ENCODE measurements at regions not wholly inside any gene's neighbourhood (a gene's known extent, or its start where the extent isn't known, plus 50 kb on each side); places are given as distances from the start of the nearest gene placed in this dataset.

- no peak overlapping the region for H3K4me3 ChIP-seq (ENCODE audit: control extremely low read depth in 1 of 5, extremely low read depth in 1 of 5, insufficient read depth in 1 of 5, low read depth in 2 of 5, low read length in 4 of 5)
- Mint-ChIP-seq H3K27ac (no peak overlapping the region), H3K27me3 (no peaks in the 10 kb centered on the region), H3K9me3 (ENCODE audit: insufficient read depth) (no peaks in the 10 kb centered on the region), H3K4me3 (no peak overlapping the region), H3K4me1 (peaks cover 21% of the 10 kb centered on the region)
- ATAC-seq (ENCODE audit: low read depth) (no peak), DNase-seq (no peak)
- intact Hi-C loops (cut with micrococcal nuclease): no loop called here
- H3K9me3 ChIP-seq (ENCODE audit: control extremely low read depth in 1 of 3, control insufficient read depth in 2 of 3, insufficient read depth in 1 of 3, low read length in 2 of 3): no peaks in the 10 kb centered on the region
- no peaks in the 10 kb centered on the region for H3K27me3 ChIP-seq (replicated peaks in 1 of 4; ENCODE audit: control extremely low read depth in 1 of 4, control insufficient read depth in 3 of 4, insufficient read depth in 4 of 4, low read length in 3 of 4)
- TF ChIP-seq CTCF (IDR thresholded peaks at IDR 0.05) (no peak), EZH2 (IDR thresholded peaks at IDR 0.05; ENCODE audit: borderline replicate concordance, insufficient read depth, low read depth, low read length, poor library complexity, severe bottlenecking) (no peak)
- no CpG with 5 or more reads among the region's 2 CpGs for WGBS (ENCODE audit: insufficient coverage)
- no peak overlapping the region for H3K27ac ChIP-seq (ENCODE audit: low read length in 2 of 2)
- H3K36me3 ChIP-seq (replicated peaks in 1 of 2; ENCODE audit: control extremely low read depth in 1 of 2, control insufficient read depth in 1 of 2, extremely low read depth in 1 of 2, insufficient read depth in 2 of 2, low read length in 1 of 2): no peaks in the 10 kb centered on the region
- peaks cover 4% of the 10 kb centered on the region for H3K79me2 ChIP-seq (ENCODE audit: control insufficient read depth, insufficient read depth, low read length)
- peaks cover 8 to 11% of the 10 kb centered on the region in 2 donors for H3K4me1 ChIP-seq (ENCODE audit: control insufficient read depth in 2 of 2, insufficient read depth in 2 of 2, low read length in 2 of 2)
- CTCF ChIA-PET: interaction anchor here (4.5 kb wide), 1 partner anchor 10 kb away, joined by 27 read pairs; no protein-coding TSS in a partner anchor
- POLR2A ChIA-PET: no interaction called here
- H3K4me2 ChIP-seq (replicated peaks; ENCODE audit: low read depth, low read length, poor library complexity, severe bottlenecking): no peak overlapping the region
- no peaks in the 10 kb centered on the region for H4K20me1 ChIP-seq (ENCODE audit: control insufficient read depth, insufficient read depth, low read length, poor library complexity, severe bottlenecking)
- no peak overlapping the region for H3K9ac ChIP-seq (ENCODE audit: low read length)
- H2AFZ ChIP-seq (ENCODE audit: insufficient read depth, low read depth, low read length, poor library complexity, severe bottlenecking): no peak overlapping the region
These were observed 80.8 kb upstream of the WIPF1 start for GRCh38 chr2:174678395-174678794.

- Histone ChIP-seq H2AFZ (ENCODE audit: insufficient read depth, low read depth, low read length, poor library complexity, severe bottlenecking) (no peak overlapping the region), H3K27me3 (replicated peaks in 1 of 4; ENCODE audit: control extremely low read depth in 1 of 4, control insufficient read depth in 3 of 4, insufficient read depth in 4 of 4, low read length in 3 of 4) (no peaks in the 10 kb centered on the region), H3K9me3 (ENCODE audit: control extremely low read depth in 1 of 3, control insufficient read depth in 2 of 3, insufficient read depth in 1 of 3, low read length in 2 of 3) (peaks cover 0 to 9% (median 8%) of the 10 kb centered on the region in 3 donors), H4K20me1 (ENCODE audit: control insufficient read depth, insufficient read depth, low read length, poor library complexity, severe bottlenecking) (no peaks in the 10 kb centered on the region), H3K4me1 (ENCODE audit: control insufficient read depth in 2 of 2, insufficient read depth in 2 of 2, low read length in 2 of 2) (no peaks in the 10 kb centered on the region), H3K79me2 (ENCODE audit: control insufficient read depth, insufficient read depth, low read length) (peaks cover 2% of the 10 kb centered on the region), H3K4me2 (replicated peaks; ENCODE audit: low read depth, low read length, poor library complexity, severe bottlenecking) (no peak overlapping the region), H3K9ac (ENCODE audit: low read length) (no peak overlapping the region), H3K4me3 (ENCODE audit: control extremely low read depth in 1 of 5, extremely low read depth in 1 of 5, insufficient read depth in 1 of 5, low read depth in 2 of 5, low read length in 4 of 5) (no peak overlapping the region), H3K27ac (ENCODE audit: low read length in 2 of 2) (no peak overlapping the region), H3K36me3 (replicated peaks in 1 of 2; ENCODE audit: control extremely low read depth in 1 of 2, control insufficient read depth in 1 of 2, extremely low read depth in 1 of 2, insufficient read depth in 2 of 2, low read length in 1 of 2) (no peaks in the 10 kb centered on the region)
- ChIA-PET CTCF (interaction anchor here (0.6 kb wide), 1 partner anchor 31 kb away, joined by 3 read pairs; no protein-coding TSS in a partner anchor), POLR2A (no interaction called here)
- Mint-ChIP-seq H3K4me1 (peaks cover 9% of the 10 kb centered on the region), H3K9me3 (ENCODE audit: insufficient read depth) (peaks cover 11% of the 10 kb centered on the region), H3K27ac (no peak overlapping the region), H3K4me3 (no peak overlapping the region), H3K27me3 (no peaks in the 10 kb centered on the region)
- TF ChIP-seq CTCF (IDR thresholded peaks at IDR 0.05): no peak
- no peak for TF ChIP-seq EZH2 (IDR thresholded peaks at IDR 0.05; ENCODE audit: borderline replicate concordance, insufficient read depth, low read depth, low read length, poor library complexity, severe bottlenecking)
- WGBS (ENCODE audit: insufficient coverage): no CpG with 5 or more reads among the region's 5 CpGs
- intact Hi-C loops (cut with micrococcal nuclease): no loop called here
- DNase-seq (no peak), ATAC-seq (ENCODE audit: low read depth) (no peak)
These were observed 78.0 kb upstream of the WIPF1 start for GRCh38 chr2:174675615-174676014.
